OCI-LY7 (cell line): ENCODE measurements at regions not wholly inside any gene's neighbourhood (a gene's known extent, or its start where the extent isn't known, plus 50 kb on each side); places are given as distances from the start of the nearest gene placed in this dataset.

Experiments used
- CTCF ChIP-seq: fragments of 200-600 bp; sonication (generic); conservative IDR thresholded peaks from 2 replicates; pipeline ENCODE4 v1.5.1; 2014; ENCODE audit warnings: mild to moderate bottlenecking, antibody characterized with exemption, low read length, moderate library complexity, mixed read lengths
- EZH2phosphoT487 ChIP-seq: fragments of 200-600 bp; sonication (generic); IDR thresholded peaks from 2 replicates; pipeline ENCODE4 v1.6.1; 2018; ENCODE audit warnings: low read depth, borderline replicate concordance, mild to moderate bottlenecking, mixed run types, antibody characterized with exemption, low read length, moderate library complexity, mixed read lengths

- peak; percentile 30; the same call in 1 of the 2 replicates for TF ChIP-seq CTCF
- no peak for TF ChIP-seq EZH2phosphoT487
These were observed 621.9 kb upstream of the CITED2 start for GRCh38 chr6:139996253-139996834.
